Adrenal gland (tissue), 5 donors: ENCODE measurements at regions not wholly inside any gene's neighbourhood (a gene's known extent, or its start where the extent isn't known, plus 50 kb on each side); places are given as distances from the start of the nearest gene placed in this dataset.

Experiments
- CTCF ChIP-seq, 6 experiments: fragments of 450-650 bp in 4 of 6; fragments of 200-600 bp in 2 of 6; sonication (generic) in 1 of 6; IDR thresholded peaks; 1 replicate in 5 of 6; 2 replicates in 1 of 6; pipeline versions ENCODE4 v1.5.1 to v1.8.0; 2016 to 2021; ENCODE audit warnings: antibody characterized with exemption in 6 of 6, mild to moderate bottlenecking in 2 of 6, moderate library complexity in 1 of 6
- POLR2A ChIP-seq, 2 donors: fragments of 450-650 bp; IDR thresholded peaks; one replicate each; pipeline ENCODE4 v1.6.1; 2017; ENCODE audit warnings: antibody characterized with exemption in 2 of 2, mild to moderate bottlenecking in 2 of 2, moderate library complexity in 1 of 2
- donor health status: DM: no; HTN: no; CAD: no.

DNA sequence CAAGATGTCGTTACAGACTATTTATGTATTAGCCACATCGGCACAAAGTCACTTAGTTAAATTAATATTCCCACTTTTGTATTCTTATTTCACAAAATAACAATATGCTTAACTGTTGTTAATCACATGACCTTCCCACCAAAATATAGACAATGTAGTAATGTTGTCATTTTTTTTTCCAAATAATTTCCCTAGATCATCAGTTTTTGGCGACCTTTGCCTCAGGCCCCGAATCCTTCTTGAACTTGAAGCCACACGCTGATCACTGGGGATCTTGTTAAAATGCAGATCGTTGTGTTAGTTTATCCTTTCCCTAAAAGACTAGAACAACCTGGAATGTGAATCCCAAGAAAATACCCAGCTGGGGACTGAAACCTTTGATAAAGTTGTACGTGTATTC lies 497.6 kb downstream of the SUCLG1 start:
- TF ChIP-seq CTCF (IDR thresholded peaks at IDR 0.05) (no peak), POLR2A (IDR thresholded peaks at IDR 0.05) (no peak)
